Aorta (tissue), 5 donors: ENCODE measurements at regions not wholly inside any gene's neighbourhood (a gene's known extent, or its start where the extent isn't known, plus 50 kb on each side); places are given as distances from the start of the nearest gene placed in this dataset.
"Not testable (repeated sequence)": the region's sequence is repeated elsewhere in the genome, so short reads cannot be mapped to it uniquely, and the experiment has no call there.

ENCODE experiments used
- ATAC-seq: fragments of 200-7000 bp; cut with Tn5 transposase; one replicate; pipeline ENCODE4 v1.9.1; 2022; ENCODE audit warnings: moderate library complexity; ENCODE audit not compliant: low FRiP score
- DNase-seq, 2 donors: peaks; one replicate each; pipeline ENCODE4 v3.0.0-alpha.2; 2020
- H3K27ac ChIP-seq, 2 donors: one replicate each; pipeline ENCODE4 v1.5.1; 2013; ENCODE audit warnings: low read length in 2 of 2, mild to moderate bottlenecking in 2 of 2, moderate library complexity in 2 of 2, control low read depth in 1 of 2, inconsistent platforms in 1 of 2, low read depth in 1 of 2
- H3K27me3 ChIP-seq, 2 donors: one replicate each; pipeline ENCODE4 v1.6.1; 2013; ENCODE audit warnings: control low read depth in 1 of 2, low read length in 1 of 2, mild to moderate bottlenecking in 1 of 2, moderate library complexity in 1 of 2; ENCODE audit not compliant: insufficient read depth in 2 of 2, control insufficient read depth in 1 of 2
- H3K36me3 ChIP-seq, 2 donors: one replicate each; pipeline ENCODE4 v1.6.1; 2013; ENCODE audit warnings: control low read depth in 1 of 2, low read length in 1 of 2, mild to moderate bottlenecking in 1 of 2; ENCODE audit not compliant: insufficient read depth in 2 of 2, control insufficient read depth in 1 of 2
- H3K4me1 ChIP-seq, 2 donors: one replicate each; pipeline ENCODE4 v1.6.1; 2013; ENCODE audit warnings: low read length in 2 of 2, control low read depth in 1 of 2, mild to moderate bottlenecking in 1 of 2, moderate library complexity in 1 of 2; ENCODE audit not compliant: insufficient read depth in 2 of 2, control insufficient read depth in 1 of 2
- H3K4me3 ChIP-seq, 2 donors: one replicate each; pipeline ENCODE4 v1.5.1; 2013; ENCODE audit warnings: low read length in 2 of 2, control low read depth in 1 of 2, mild to moderate bottlenecking in 1 of 2
- H3K9me3 ChIP-seq: one replicate; pipeline ENCODE4 v1.6.1; 2013; ENCODE audit warnings: mild to moderate bottlenecking, low read length; ENCODE audit not compliant: control insufficient read depth
- WGBS, 2 donors: extraction: QIAGEN DNeasy Blood & Tissue Kit; methylation state at CpG; one replicate each; pipeline ENCODE4 v1.1.7; 2013; 5-methylcytosine and 5-hydroxymethylcytosine counted together
- intact Hi-C, 2 donors: fragments of 100-400 bp; cut with DNase I; formaldehyde crosslinking; loops; one replicate each; pipeline versions ENCODE4 v1.14.2 to v1.15.0; 2022
- donor health status: healthy with polysubstance abuse.
- donor health status: Bipolar disorder and iron deficiency.
- donor health status: DM: no; HTN: no; CAD: no.
- donor health status: DM: no; HTN: no; CAD: no.
- donor health status: DM: yes; HTN: yes; CAD: no.

DNA sequence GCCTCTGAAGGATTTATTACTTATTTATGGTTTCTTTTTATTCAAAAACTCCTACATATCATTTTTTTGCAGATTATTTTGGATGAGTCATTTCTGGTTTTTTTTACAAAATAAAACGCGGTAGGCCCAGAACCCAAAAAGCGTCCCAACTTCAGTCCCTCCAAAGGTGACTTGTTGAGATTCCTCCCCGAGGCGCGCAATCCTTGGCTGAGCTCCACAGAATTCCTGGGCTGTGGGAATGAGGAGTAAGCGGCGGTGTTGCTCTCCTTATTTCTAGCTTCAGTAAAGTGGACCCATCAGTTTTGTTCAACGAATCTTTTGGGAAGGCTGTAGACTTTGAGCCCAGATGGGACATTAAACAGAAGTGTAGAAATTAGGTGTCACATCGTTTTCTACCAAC is 67.0 kb upstream of the RMP24 start:
- intact Hi-C loops: no loop called here
- no peak overlapping the region for H3K27ac ChIP-seq
- WGBS, 2 donors: 59 to 66% methylated on average over 10 of the region's 10 CpGs
- no peak overlapping the region for H3K4me3 ChIP-seq
- no peak for ATAC-seq
- no peaks in the 10 kb centered on the region for H3K27me3 ChIP-seq
- H3K4me1 ChIP-seq: no peaks in the 10 kb centered on the region
- H3K9me3 ChIP-seq: no peaks in the 10 kb centered on the region
- no peaks in the 10 kb centered on the region for H3K36me3 ChIP-seq
- no peak for DNase-seq

DNA sequence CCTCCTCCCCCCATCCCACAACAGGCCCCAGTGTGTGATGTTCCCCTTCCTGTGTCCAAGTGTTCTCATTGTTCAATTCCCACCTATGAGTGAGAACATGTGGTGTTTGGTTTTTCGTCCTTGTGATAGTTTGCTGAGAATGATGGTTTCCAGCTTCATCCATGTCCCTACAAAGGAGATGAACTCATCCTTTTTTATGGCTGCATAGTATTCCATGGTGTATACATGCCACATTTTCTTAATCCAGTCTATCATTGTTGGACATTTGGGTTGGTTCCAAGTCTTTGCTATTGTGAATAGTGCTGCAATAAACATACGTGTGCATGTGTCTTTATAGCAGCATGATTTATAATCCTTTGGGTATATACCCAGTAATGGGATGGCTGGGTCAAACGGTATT is 66.2 kb upstream of the RMP24 start:
- H3K4me1 ChIP-seq, ATAC-seq, H3K27me3 ChIP-seq, intact Hi-C loops, H3K9me3 ChIP-seq, H3K4me3 ChIP-seq, H3K36me3 ChIP-seq, H3K27ac ChIP-seq, DNase-seq: not testable (repeated sequence)
- WGBS, 2 donors: 75 to 100% methylated on average over 1 of the region's 3 CpGs

DNA sequence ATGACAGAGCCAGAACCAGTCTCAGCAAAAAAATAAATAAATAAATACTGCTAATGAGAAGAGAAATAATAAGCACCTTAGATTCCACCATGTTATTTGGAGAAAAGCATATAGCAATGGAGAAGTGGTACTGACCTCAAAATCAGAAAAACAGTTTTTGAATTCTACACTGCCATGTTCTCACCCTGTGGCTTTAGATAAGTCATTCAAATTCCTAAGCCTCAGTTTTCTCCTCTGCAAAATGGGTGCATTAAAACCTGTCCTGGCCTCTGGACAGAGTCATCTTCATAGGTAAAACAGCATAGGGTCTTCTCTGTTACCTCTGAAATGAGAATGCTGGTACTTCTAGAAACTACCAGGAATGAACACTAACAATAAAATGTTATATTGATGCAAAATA is 62.2 kb upstream of the RMP24 start:
- no peaks in the 10 kb centered on the region for H3K9me3 ChIP-seq
- H3K27me3 ChIP-seq: no peaks in the 10 kb centered on the region
- H3K4me1 ChIP-seq: no peaks in the 10 kb centered on the region
- ATAC-seq (no peak), DNase-seq (no peak)
- no peaks in the 10 kb centered on the region for H3K36me3 ChIP-seq
- intact Hi-C loops: no loop called here
- H3K4me3 ChIP-seq: no peak overlapping the region
- H3K27ac ChIP-seq: no peak overlapping the region

- H3K36me3 ChIP-seq: no peaks in the 10 kb centered on the region
- ATAC-seq (no peak), DNase-seq (no peak)
- no peak overlapping the region for H3K27ac ChIP-seq
- H3K27me3 ChIP-seq: no peaks in the 10 kb centered on the region
- 21 to 24% methylated on average over 6 of the region's 6 CpGs for WGBS, 2 donors
- no peaks in the 10 kb centered on the region for H3K9me3 ChIP-seq
- no peak overlapping the region for H3K4me3 ChIP-seq
- no peaks in the 10 kb centered on the region for H3K4me1 ChIP-seq
- intact Hi-C loops: no loop called here
Measured at GRCh38 chr18:35912332-35912731, 60.1 kb upstream of the RMP24 start.

GRCh38 chr18:35915056-35915455 is 57.4 kb upstream of the RMP24 start:
- ATAC-seq: no peak
- H3K4me1 ChIP-seq: no peaks in the 10 kb centered on the region
- intact Hi-C loops: no loop called here

GRCh38 chr18:35917043-35917442 is 55.4 kb upstream of the RMP24 start:
- Histone ChIP-seq H3K4me3 (no peak overlapping the region), H3K9me3 (no peaks in the 10 kb centered on the region), H3K36me3 (no peaks in the 10 kb centered on the region), H3K4me1 (no peaks in the 10 kb centered on the region), H3K27ac (no peak overlapping the region), H3K27me3 (no peaks in the 10 kb centered on the region)
- DNase-seq: no peak
- no peak for ATAC-seq
- intact Hi-C loops: no loop called here

More at GRCh38 chr18:35915056-35915455, 57.4 kb upstream of the RMP24 start:
- Histone ChIP-seq H3K36me3 (no peaks in the 10 kb centered on the region), H3K27ac (no peak overlapping the region), H3K9me3 (no peaks in the 10 kb centered on the region), H3K27me3 (no peaks in the 10 kb centered on the region), H3K4me3 (no peak overlapping the region)
- WGBS, 2 donors: 47 to 58% methylated on average over 4 of the region's 4 CpGs
- no peak for DNase-seq

DNA sequence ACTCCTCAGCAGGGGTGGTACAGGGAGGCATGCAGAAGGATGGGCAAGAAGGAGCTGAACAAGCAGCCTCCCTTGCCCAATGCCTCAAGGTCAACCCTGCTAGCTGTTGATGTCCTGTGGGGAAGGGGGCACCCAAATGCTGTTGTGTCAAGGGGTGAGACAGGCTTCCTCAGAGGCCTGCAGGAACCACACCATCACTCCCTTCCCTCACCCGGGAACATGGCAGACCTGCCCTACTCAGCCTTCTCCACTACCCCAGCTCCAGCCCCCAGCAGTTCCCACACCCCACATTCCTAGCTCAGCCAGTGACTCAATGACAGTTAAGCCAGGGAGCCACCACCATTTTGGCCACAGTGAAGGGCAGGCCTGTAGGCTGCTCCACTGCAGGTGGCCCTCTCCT is 53.9 kb upstream of the RMP24 start:
- H3K9me3 ChIP-seq: no peaks in the 10 kb centered on the region
- DNase-seq (no peak), ATAC-seq (no peak)
- no peak overlapping the region for H3K27ac ChIP-seq
- no peak overlapping the region for H3K4me3 ChIP-seq
- H3K27me3 ChIP-seq: peaks cover 0 to 2% of the 10 kb centered on the region in 2 donors
- H3K36me3 ChIP-seq: no peaks in the 10 kb centered on the region
- intact Hi-C loops: no loop called here
- H3K4me1 ChIP-seq: no peaks in the 10 kb centered on the region
- 88 to 92% methylated on average over 1 of the region's 1 CpG for WGBS, 2 donors

GRCh38 chr18:35919179-35919578 is 53.3 kb upstream of the RMP24 start:
- 81 to 85% methylated on average over 2 of the region's 2 CpGs for WGBS, 2 donors
- DNase-seq (no peak), ATAC-seq (no peak)
- H3K36me3 ChIP-seq: no peaks in the 10 kb centered on the region
- H3K4me1 ChIP-seq: no peaks in the 10 kb centered on the region
- intact Hi-C loops: no loop called here
- no peak overlapping the region for H3K4me3 ChIP-seq
- no peak overlapping the region for H3K27ac ChIP-seq
- peaks cover 0 to 2% of the 10 kb centered on the region in 2 donors for H3K27me3 ChIP-seq
- H3K9me3 ChIP-seq: no peaks in the 10 kb centered on the region

DNA sequence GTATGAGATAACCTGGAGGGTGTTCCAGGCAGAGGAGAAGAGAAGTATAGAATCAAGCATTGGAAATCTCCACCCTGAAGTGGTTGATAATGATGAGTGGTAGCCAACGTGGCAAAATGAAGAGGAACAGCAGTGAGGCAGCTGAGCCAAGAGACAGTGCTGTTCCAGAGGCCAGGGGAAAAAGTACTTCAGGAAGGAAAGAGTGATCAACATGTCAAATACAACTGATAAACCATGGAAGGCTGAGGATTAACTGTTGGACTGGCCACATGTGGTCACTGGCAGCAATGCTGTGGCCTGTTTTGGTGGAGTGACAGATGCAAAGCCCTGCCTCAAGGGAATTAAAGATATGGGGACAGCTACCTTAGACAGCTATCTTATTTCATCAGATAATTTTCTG is 51.9 kb upstream of the RMP24 start:
- H3K4me3 ChIP-seq: no peak overlapping the region
- intact Hi-C loops: no loop called here
- H3K27ac ChIP-seq: no peak overlapping the region
- WGBS, 2 donors: 43 to 59% methylated on average over 1 of the region's 1 CpG
- ATAC-seq (no peak), DNase-seq (no peak)
- H3K27me3 ChIP-seq: peaks cover 0 to 4% of the 10 kb centered on the region in 2 donors
- no peaks in the 10 kb centered on the region for H3K36me3 ChIP-seq
- H3K9me3 ChIP-seq: peaks cover 2% of the 10 kb centered on the region
- H3K4me1 ChIP-seq: no peaks in the 10 kb centered on the region
